ENCODE measurements at regions not wholly inside any gene's neighbourhood (a gene's known extent, or its start where the extent isn't known, plus 50 kb on each side); places are given as distances from the start of the nearest gene placed in this dataset.

GRCh38 chr12:41784957-41785356 lies 359.7 kb downstream of the GXYLT1 start:
- TF ChIP-seq, protein P1, sequence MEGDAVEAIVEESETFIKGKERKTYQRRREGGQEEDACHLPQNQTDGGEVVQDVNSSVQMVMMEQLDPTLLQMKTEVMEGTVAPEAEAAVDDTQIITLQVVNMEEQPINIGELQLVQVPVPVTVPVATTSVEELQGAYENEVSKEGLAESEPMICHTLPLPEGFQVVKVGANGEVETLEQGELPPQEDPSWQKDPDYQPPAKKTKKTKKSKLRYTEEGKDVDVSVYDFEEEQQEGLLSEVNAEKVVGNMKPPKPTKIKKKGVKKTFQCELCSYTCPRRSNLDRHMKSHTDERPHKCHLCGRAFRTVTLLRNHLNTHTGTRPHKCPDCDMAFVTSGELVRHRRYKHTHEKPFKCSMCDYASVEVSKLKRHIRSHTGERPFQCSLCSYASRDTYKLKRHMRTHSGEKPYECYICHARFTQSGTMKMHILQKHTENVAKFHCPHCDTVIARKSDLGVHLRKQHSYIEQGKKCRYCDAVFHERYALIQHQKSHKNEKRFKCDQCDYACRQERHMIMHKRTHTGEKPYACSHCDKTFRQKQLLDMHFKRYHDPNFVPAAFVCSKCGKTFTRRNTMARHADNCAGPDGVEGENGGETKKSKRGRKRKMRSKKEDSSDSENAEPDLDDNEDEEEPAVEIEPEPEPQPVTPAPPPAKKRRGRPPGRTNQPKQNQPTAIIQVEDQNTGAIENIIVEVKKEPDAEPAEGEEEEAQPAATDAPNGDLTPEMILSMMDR (IDR thresholded peaks at IDR 0.05; ENCODE audit: low read depth, low read length, poor library complexity, severe bottlenecking) = no peak
- TF ChIP-seq EZH2phosphoT487 (IDR thresholded peaks at IDR 0.05; ENCODE audit: borderline replicate concordance, low read length) = no peak

Measured in DOHH2 (cell line).